ENCODE measurements at regions not wholly inside any gene's neighbourhood (a gene's known extent, or its start where the extent isn't known, plus 50 kb on each side); places are given as distances from the start of the nearest gene placed in this dataset.

DNA sequence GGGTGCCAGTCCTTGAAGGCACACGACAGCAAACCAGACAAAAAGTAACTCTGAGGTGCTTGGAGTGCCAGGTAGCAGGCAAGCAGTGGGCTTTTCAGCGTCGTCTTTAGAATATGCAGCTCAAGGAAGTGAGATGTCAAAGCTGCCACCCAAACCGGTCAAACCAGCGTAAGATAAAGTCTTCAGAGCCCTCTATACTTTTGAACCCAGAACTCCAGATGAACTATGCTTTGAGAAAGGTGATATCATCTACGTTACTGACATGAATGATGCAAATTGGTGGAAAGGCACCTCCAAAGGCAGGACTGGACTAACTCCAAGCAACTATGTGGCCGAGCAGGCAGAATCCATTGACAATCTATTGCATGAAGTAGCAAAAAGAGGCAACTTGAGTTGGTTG lies 95.9 kb downstream of the TBX3 start:
- no peaks in the 10 kb centered on the region for H3K9me3 ChIP-seq (ENCODE audit: insufficient read depth, low read length, severe bottlenecking)
- H3K36me3 ChIP-seq (ENCODE audit: insufficient read depth, low read length), result no peaks in the 10 kb centered on the region
- DNase-seq (no peak), ATAC-seq (ENCODE audit: insufficient read depth, low read depth) (no peak)
- no peaks in the 10 kb centered on the region for H3K27me3 ChIP-seq (ENCODE audit: insufficient read depth, low read length, poor library complexity)
- no peak overlapping the region for H3K4me2 ChIP-seq (ENCODE audit: insufficient read depth, low read length)
- H3K27ac ChIP-seq (ENCODE audit: low read length), result no peak overlapping the region
- no peaks in the 10 kb centered on the region for H3K4me1 ChIP-seq (ENCODE audit: insufficient read depth, low read length)
- H3K79me2 ChIP-seq (ENCODE audit: insufficient read depth, low read length), result no peaks in the 10 kb centered on the region
- H3K9ac ChIP-seq (ENCODE audit: low read depth, low read length), result no peak overlapping the region
- TF ChIP-seq EZH2 (IDR thresholded peaks at IDR 0.05; ENCODE audit: borderline replicate concordance, low read depth, low read length, severe bottlenecking), result no peak
- TF ChIP-seq, protein P1, sequence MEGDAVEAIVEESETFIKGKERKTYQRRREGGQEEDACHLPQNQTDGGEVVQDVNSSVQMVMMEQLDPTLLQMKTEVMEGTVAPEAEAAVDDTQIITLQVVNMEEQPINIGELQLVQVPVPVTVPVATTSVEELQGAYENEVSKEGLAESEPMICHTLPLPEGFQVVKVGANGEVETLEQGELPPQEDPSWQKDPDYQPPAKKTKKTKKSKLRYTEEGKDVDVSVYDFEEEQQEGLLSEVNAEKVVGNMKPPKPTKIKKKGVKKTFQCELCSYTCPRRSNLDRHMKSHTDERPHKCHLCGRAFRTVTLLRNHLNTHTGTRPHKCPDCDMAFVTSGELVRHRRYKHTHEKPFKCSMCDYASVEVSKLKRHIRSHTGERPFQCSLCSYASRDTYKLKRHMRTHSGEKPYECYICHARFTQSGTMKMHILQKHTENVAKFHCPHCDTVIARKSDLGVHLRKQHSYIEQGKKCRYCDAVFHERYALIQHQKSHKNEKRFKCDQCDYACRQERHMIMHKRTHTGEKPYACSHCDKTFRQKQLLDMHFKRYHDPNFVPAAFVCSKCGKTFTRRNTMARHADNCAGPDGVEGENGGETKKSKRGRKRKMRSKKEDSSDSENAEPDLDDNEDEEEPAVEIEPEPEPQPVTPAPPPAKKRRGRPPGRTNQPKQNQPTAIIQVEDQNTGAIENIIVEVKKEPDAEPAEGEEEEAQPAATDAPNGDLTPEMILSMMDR (IDR thresholded peaks at IDR 0.05; ENCODE audit: borderline replicate concordance, extremely low read depth, low read length, poor library complexity, severe bottlenecking), result no peak
- H2AFZ ChIP-seq (ENCODE audit: low read depth, low read length), result no peak overlapping the region
- H4K20me1 ChIP-seq (ENCODE audit: insufficient read depth, low read length), result no peaks in the 10 kb centered on the region
- H3K4me3 ChIP-seq (ENCODE audit: low read depth in 1 of 2, low read length in 2 of 2), result no peak overlapping the region

DNA sequence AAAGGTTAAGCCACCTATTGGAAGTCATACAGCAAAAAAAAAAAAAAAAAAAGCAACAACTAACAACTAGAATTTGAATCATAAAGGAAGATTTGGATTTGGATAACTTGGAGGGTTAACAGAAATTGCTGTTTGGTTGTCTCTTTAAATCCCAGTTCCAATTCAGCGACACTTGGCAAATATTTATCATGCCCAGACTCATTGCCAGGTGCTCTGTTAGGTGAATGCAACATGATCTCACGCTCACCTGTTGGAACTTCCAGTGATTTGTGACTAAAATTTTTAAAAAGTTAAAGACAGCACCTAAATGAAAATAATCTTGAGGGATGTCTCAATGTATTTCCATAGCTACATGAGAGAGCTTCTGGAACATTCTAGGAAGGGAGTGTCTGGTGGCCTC lies 103.7 kb downstream of the TBX3 start:
- H3K36me3 ChIP-seq (ENCODE audit: insufficient read depth, low read length), result no peaks in the 10 kb centered on the region
- TF ChIP-seq, protein P1 (IDR thresholded peaks at IDR 0.05; ENCODE audit: borderline replicate concordance, extremely low read depth, low read length, poor library complexity, severe bottlenecking), result no peak
- no peak for TF ChIP-seq EZH2 (IDR thresholded peaks at IDR 0.05; ENCODE audit: borderline replicate concordance, low read depth, low read length, severe bottlenecking)
- H3K4me1 ChIP-seq (ENCODE audit: insufficient read depth, low read length), result no peaks in the 10 kb centered on the region
- no peak overlapping the region for H3K4me3 ChIP-seq (ENCODE audit: low read depth in 1 of 2, low read length in 2 of 2)
- no peaks in the 10 kb centered on the region for H3K27me3 ChIP-seq (ENCODE audit: insufficient read depth, low read length, poor library complexity)
- H4K20me1 ChIP-seq (ENCODE audit: insufficient read depth, low read length), result no peaks in the 10 kb centered on the region
- no peak overlapping the region for H2AFZ ChIP-seq (ENCODE audit: low read depth, low read length)
- H3K9me3 ChIP-seq (ENCODE audit: insufficient read depth, low read length, severe bottlenecking), result no peaks in the 10 kb centered on the region
- DNase-seq (no peak), ATAC-seq (ENCODE audit: insufficient read depth, low read depth) (no peak)
- H3K4me2 ChIP-seq (ENCODE audit: insufficient read depth, low read length), result no peak overlapping the region
- H3K79me2 ChIP-seq (ENCODE audit: insufficient read depth, low read length), result no peaks in the 10 kb centered on the region
- no peak overlapping the region for H3K9ac ChIP-seq (ENCODE audit: low read depth, low read length)
- H3K27ac ChIP-seq (ENCODE audit: low read length), result no peak overlapping the region

DNA sequence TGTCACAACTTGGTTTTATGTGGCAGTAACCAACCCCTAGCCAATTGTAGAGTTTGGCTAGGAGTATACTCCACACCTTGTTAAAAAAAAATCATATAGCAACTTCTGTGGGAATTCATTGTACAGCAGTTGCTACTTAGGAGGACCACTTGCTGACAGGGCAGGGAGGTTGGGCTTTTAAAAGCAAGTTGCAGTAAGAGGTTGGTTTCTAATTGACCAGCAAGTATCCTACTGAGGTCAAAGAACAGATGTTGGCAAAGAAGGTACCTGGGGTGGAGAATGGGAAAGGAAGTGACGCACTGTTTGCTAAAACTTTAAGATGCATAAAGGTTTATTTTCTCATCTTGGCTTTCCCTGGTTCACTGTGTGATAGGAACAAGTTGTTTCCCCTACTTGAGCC lies 104.6 kb downstream of the TBX3 start:
- Histone ChIP-seq H3K36me3 (ENCODE audit: insufficient read depth, low read length) (no peaks in the 10 kb centered on the region), H3K4me1 (ENCODE audit: insufficient read depth, low read length) (no peaks in the 10 kb centered on the region), H2AFZ (ENCODE audit: low read depth, low read length) (no peak overlapping the region), H3K9me3 (ENCODE audit: insufficient read depth, low read length, severe bottlenecking) (no peaks in the 10 kb centered on the region), H3K27me3 (ENCODE audit: insufficient read depth, low read length, poor library complexity) (no peaks in the 10 kb centered on the region), H3K79me2 (ENCODE audit: insufficient read depth, low read length) (no peaks in the 10 kb centered on the region), H3K9ac (ENCODE audit: low read depth, low read length) (no peak overlapping the region), H3K27ac (ENCODE audit: low read length) (no peak overlapping the region), H4K20me1 (ENCODE audit: insufficient read depth, low read length) (no peaks in the 10 kb centered on the region), H3K4me2 (ENCODE audit: insufficient read depth, low read length) (no peak overlapping the region), H3K4me3 (ENCODE audit: low read depth in 1 of 2, low read length in 2 of 2) (no peak overlapping the region)
- DNase-seq (no peak), ATAC-seq (ENCODE audit: insufficient read depth, low read depth) (no peak)
- TF ChIP-seq EZH2 (IDR thresholded peaks at IDR 0.05; ENCODE audit: borderline replicate concordance, low read depth, low read length, severe bottlenecking), result no peak
- TF ChIP-seq, protein P1 (IDR thresholded peaks at IDR 0.05; ENCODE audit: borderline replicate concordance, extremely low read depth, low read length, poor library complexity, severe bottlenecking), result no peak

- no peak for TF ChIP-seq EZH2 (IDR thresholded peaks at IDR 0.05; ENCODE audit: borderline replicate concordance, low read depth, low read length, severe bottlenecking)
- TF ChIP-seq, protein P1 (IDR thresholded peaks at IDR 0.05; ENCODE audit: borderline replicate concordance, extremely low read depth, low read length, poor library complexity, severe bottlenecking), result no peak
- no peak overlapping the region for H2AFZ ChIP-seq (ENCODE audit: low read depth, low read length)
- no peak overlapping the region for H3K4me2 ChIP-seq (ENCODE audit: insufficient read depth, low read length)
- H3K36me3 ChIP-seq (ENCODE audit: insufficient read depth, low read length), result no peaks in the 10 kb centered on the region
- ATAC-seq (ENCODE audit: insufficient read depth, low read depth), result no peak
- DNase-seq, result no peak
- H3K9ac ChIP-seq (ENCODE audit: low read depth, low read length), result no peak overlapping the region
- peaks cover 14% of the 10 kb centered on the region for H3K27me3 ChIP-seq (ENCODE audit: insufficient read depth, low read length, poor library complexity)
- no peak overlapping the region for H3K27ac ChIP-seq (ENCODE audit: low read length)
- no peaks in the 10 kb centered on the region for H4K20me1 ChIP-seq (ENCODE audit: insufficient read depth, low read length)
- no peak overlapping the region for H3K4me3 ChIP-seq (ENCODE audit: low read depth in 1 of 2, low read length in 2 of 2)
- H3K9me3 ChIP-seq (ENCODE audit: insufficient read depth, low read length, severe bottlenecking), result no peaks in the 10 kb centered on the region
- no peaks in the 10 kb centered on the region for H3K4me1 ChIP-seq (ENCODE audit: insufficient read depth, low read length)
- no peaks in the 10 kb centered on the region for H3K79me2 ChIP-seq (ENCODE audit: insufficient read depth, low read length)
Measured at GRCh38 chr12:114562654-114563053, 121.3 kb downstream of the TBX3 start.

Data from DND-41 (cell line).